OCI-LY7 (cell line): ENCODE measurements at regions not wholly inside any gene's neighbourhood (a gene's known extent, or its start where the extent isn't known, plus 50 kb on each side); places are given as distances from the start of the nearest gene placed in this dataset.

Source experiments
- BruUV-seq: library from RNA; stranded (reverse); fragments of 400-500 nt; replicated peaks from 2 replicates; lab custom pipeline; 2021; lab: Mats Ljungman, UMichigan
- CTCF ChIA-PET: fragments of 300-600 bp; sonication (Branson Sonifier 250); formaldehyde crosslinking; loops from one replicate; lab custom pipeline; 2022; ENCODE audit warnings: antibody characterized with exemption; ENCODE audit not compliant: unreplicated experiment; lab: Charles Lee
- POLR2A ChIA-PET: fragments of 300-600 bp; sonication (Branson Sonifier 250); formaldehyde crosslinking; loops from one replicate; lab custom pipeline; 2022; ENCODE audit warnings: antibody characterized with exemption; lab: Charles Lee
- DNase-seq: peaks from one replicate; pipeline ENCODE4 v3.0.0-alpha.2; 2015; ENCODE audit warnings: low spot score
- H2AFZ ChIP-seq: fragments of 200-600 bp; sonication (generic), shearing (Covaris generic); 2 replicates; pipeline ENCODE4 v1.6.1; 2014; ENCODE audit warnings: mild to moderate bottlenecking, antibody characterized with exemption, low read length, moderate library complexity
- H3K27ac ChIP-seq: fragments of 200-600 bp; sonication (generic); 2 replicates; pipeline ENCODE4 v1.5.1; 2014; ENCODE audit warnings: mixed run types, low read depth, mild to moderate bottlenecking, moderate library complexity, low read length, inconsistent platforms; ENCODE audit not compliant: poor library complexity, severe bottlenecking
- H3K36me3 ChIP-seq: fragments of 200-600 bp; sonication (generic); 2 replicates; pipeline ENCODE4 v1.6.1; 2014; ENCODE audit warnings: mild to moderate bottlenecking, antibody characterized with exemption, low read length, moderate library complexity, mixed read lengths; ENCODE audit not compliant: insufficient read depth
- H3K4me1 ChIP-seq: fragments of 200-600 bp; sonication (generic); 2 replicates; pipeline ENCODE4 v1.5.1; 2014; ENCODE audit warnings: mild to moderate bottlenecking, low read length; ENCODE audit not compliant: insufficient read depth, poor library complexity, severe bottlenecking
- H3K4me2 ChIP-seq: fragments of 200-600 bp; sonication (generic); 2 replicates; pipeline ENCODE4 v1.6.1; 2014; ENCODE audit warnings: mild to moderate bottlenecking, low read length
- H3K4me3 ChIP-seq: fragments of 200-600 bp; sonication (generic); 2 replicates; pipeline ENCODE4 v1.5.1; 2014; ENCODE audit warnings: mild to moderate bottlenecking, low read depth, low read length; ENCODE audit not compliant: poor library complexity, severe bottlenecking
- H3K79me2 ChIP-seq: fragments of 200-600 bp; sonication (generic); 2 replicates; pipeline ENCODE4 v1.6.1; 2016; ENCODE audit warnings: low read depth, mild to moderate bottlenecking, low read length, moderate library complexity, mixed read lengths; ENCODE audit not compliant: insufficient read depth
- H3K9me2 ChIP-seq: fragments of 200-600 bp; sonication (generic); 2 replicates; pipeline ENCODE4 v1.6.1; 2016; ENCODE audit warnings: mild to moderate bottlenecking, low read length, mixed read lengths; ENCODE audit not compliant: insufficient read depth
- H3K9me3 ChIP-seq: fragments of 200-600 bp; sonication (generic); 2 replicates; pipeline ENCODE4 v1.6.1; 2014; ENCODE audit warnings: mild to moderate bottlenecking, mixed run types, low read length, mixed read lengths
- H4K20me1 ChIP-seq: fragments of 200-600 bp; sonication (generic); 2 replicates; pipeline ENCODE4 v1.6.1; 2014; ENCODE audit warnings: mild to moderate bottlenecking, antibody characterized with exemption, low read length, moderate library complexity, mixed read lengths; ENCODE audit not compliant: insufficient read depth
- CTCF ChIP-seq: fragments of 200-600 bp; sonication (generic); conservative IDR thresholded peaks from 2 replicates; pipeline ENCODE4 v1.5.1; 2014; ENCODE audit warnings: mild to moderate bottlenecking, antibody characterized with exemption, low read length, moderate library complexity, mixed read lengths
- EZH2phosphoT487 ChIP-seq: fragments of 200-600 bp; sonication (generic); IDR thresholded peaks from 2 replicates; pipeline ENCODE4 v1.6.1; 2018; ENCODE audit warnings: low read depth, borderline replicate concordance, mild to moderate bottlenecking, mixed run types, antibody characterized with exemption, low read length, moderate library complexity, mixed read lengths
- intact Hi-C: fragments of 100-400 bp; cut with micrococcal nuclease; formaldehyde crosslinking; loops from one replicate; pipeline ENCODE4 v1.10.0; 2022; ENCODE audit not compliant: unreplicated experiment

- CTCF ChIA-PET = no interaction called here
Observed at GRCh38 chr9:31699836-31700235, 684.6 kb upstream of the ACO1 start.

GRCh38 chr9:31700252-31701045 is 684.0 kb upstream of the ACO1 start:
- TF ChIP-seq EZH2phosphoT487 (no peak), CTCF (no peak)
- no peak overlapping the region for H2AFZ ChIP-seq
- intact Hi-C loops = no loop called here
- H3K79me2 ChIP-seq = no peaks in the 10 kb centered on the region
- BruUV-seq = no TSS peak
- H3K4me2 ChIP-seq = no peak overlapping the region
- H3K36me3 ChIP-seq = no peaks in the 10 kb centered on the region
- H3K9me2 ChIP-seq = no peaks in the 10 kb centered on the region
- no peak overlapping the region for H3K4me3 ChIP-seq
- ChIA-PET CTCF (no interaction called here), POLR2A (no interaction called here)
- no peak overlapping the region for H3K27ac ChIP-seq
- no peaks in the 10 kb centered on the region for H4K20me1 ChIP-seq
- no peaks in the 10 kb centered on the region for H3K4me1 ChIP-seq
- no peaks in the 10 kb centered on the region for H3K9me3 ChIP-seq
- no peak for DNase-seq

More at GRCh38 chr9:31699836-31700235, 684.6 kb upstream of the ACO1 start:
- Histone ChIP-seq H3K36me3 (no peaks in the 10 kb centered on the region), H3K27ac (no peak overlapping the region), H3K9me3 (no peaks in the 10 kb centered on the region), H3K4me1 (no peaks in the 10 kb centered on the region), H3K4me2 (no peak overlapping the region), H2AFZ (no peak overlapping the region), H3K4me3 (no peak overlapping the region), H4K20me1 (no peaks in the 10 kb centered on the region), H3K9me2 (no peaks in the 10 kb centered on the region), H3K79me2 (no peaks in the 10 kb centered on the region)
- no peak for DNase-seq
- TF ChIP-seq CTCF (no peak), EZH2phosphoT487 (no peak)
- intact Hi-C loops = no loop called here
- POLR2A ChIA-PET = no interaction called here
- no TSS peak for BruUV-seq

DNA sequence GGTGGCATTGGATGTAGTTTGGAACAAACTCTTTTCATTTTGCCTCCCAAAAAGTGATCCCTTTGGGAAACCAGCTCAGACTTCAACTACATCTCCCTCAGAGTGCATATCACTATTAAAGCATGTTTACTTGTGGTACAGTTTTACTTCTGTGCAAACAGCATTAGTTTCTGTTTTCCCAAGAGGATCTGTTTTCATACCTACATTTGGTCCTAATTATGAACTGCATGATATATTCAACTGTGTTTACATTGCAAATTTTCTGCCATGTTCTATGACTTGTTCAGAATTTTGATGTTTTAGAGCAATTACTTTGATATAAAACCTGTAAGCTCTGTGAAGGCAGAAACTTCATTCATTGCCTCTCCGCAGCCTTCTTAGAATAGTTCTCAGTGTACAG is 681.5 kb upstream of the ACO1 start:
- DNase-seq = no peak
- H3K4me1 ChIP-seq = no peaks in the 10 kb centered on the region
- H3K9me3 ChIP-seq = no peaks in the 10 kb centered on the region
- intact Hi-C loops = no loop called here
- H3K79me2 ChIP-seq = no peaks in the 10 kb centered on the region
- H3K4me3 ChIP-seq = no peak overlapping the region
- ChIA-PET POLR2A (no interaction called here), CTCF (no interaction called here)
- H3K9me2 ChIP-seq = no peaks in the 10 kb centered on the region
- no peak overlapping the region for H3K27ac ChIP-seq
- H4K20me1 ChIP-seq = no peaks in the 10 kb centered on the region
- TF ChIP-seq EZH2phosphoT487 = no peak
- no peak for TF ChIP-seq CTCF
- H3K4me2 ChIP-seq = no peak overlapping the region
- no peaks in the 10 kb centered on the region for H3K36me3 ChIP-seq
- no peak overlapping the region for H2AFZ ChIP-seq
- no TSS peak for BruUV-seq
